ENCODE measurements at regions not wholly inside any gene's neighbourhood (a gene's known extent, or its start where the extent isn't known, plus 50 kb on each side); places are given as distances from the start of the nearest gene placed in this dataset.
A peak's percentile ranks its signal among the peaks of the same experiment; 100 is the strongest.

DNA sequence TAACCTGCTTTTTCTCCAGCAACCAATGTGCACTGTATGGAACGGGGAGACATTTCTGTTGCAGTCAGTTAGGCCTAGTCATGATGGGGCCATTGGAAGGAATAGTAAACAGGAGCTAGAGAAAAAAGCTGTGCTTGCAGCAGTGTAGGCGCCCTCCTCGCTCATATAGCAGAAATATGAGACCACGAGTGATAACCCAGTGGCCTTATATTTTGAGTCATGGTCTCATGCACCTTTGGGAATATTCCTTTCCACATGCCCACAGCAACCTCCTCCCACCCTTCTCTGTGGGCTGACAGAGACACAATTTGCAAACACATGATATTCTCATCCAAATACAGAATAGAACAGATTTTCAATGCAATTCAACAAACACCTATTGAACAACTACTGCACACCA lies 248.9 kb upstream of the CITED2 start:
- DNase-seq (ENCODE audit: low read depth), result no peak
- no peak overlapping the region for H3K4me3 ChIP-seq (ENCODE audit: low read length)
- no peak for TF ChIP-seq CTCF (IDR thresholded peaks at IDR 0.05; ENCODE audit: insufficient read depth, low read depth, low read length, missing control alignments)

GRCh38 chr6:139613496-139613895 lies 239.0 kb upstream of the CITED2 start:
- H3K4me3 ChIP-seq (ENCODE audit: low read length), result no peak overlapping the region
- no peak for TF ChIP-seq CTCF (IDR thresholded peaks at IDR 0.05; ENCODE audit: insufficient read depth, low read depth, low read length, missing control alignments)
- no peak for DNase-seq (ENCODE audit: low read depth)

GRCh38 chr6:139612135-139612465 lies 237.7 kb upstream of the CITED2 start:
- TF ChIP-seq CTCF (IDR thresholded peaks at IDR 0.05; ENCODE audit: insufficient read depth, low read depth, low read length, missing control alignments), result no peak
- no peak overlapping the region for H3K4me3 ChIP-seq (ENCODE audit: low read length)
- DNase-seq (ENCODE audit: low read depth), result no peak

DNA sequence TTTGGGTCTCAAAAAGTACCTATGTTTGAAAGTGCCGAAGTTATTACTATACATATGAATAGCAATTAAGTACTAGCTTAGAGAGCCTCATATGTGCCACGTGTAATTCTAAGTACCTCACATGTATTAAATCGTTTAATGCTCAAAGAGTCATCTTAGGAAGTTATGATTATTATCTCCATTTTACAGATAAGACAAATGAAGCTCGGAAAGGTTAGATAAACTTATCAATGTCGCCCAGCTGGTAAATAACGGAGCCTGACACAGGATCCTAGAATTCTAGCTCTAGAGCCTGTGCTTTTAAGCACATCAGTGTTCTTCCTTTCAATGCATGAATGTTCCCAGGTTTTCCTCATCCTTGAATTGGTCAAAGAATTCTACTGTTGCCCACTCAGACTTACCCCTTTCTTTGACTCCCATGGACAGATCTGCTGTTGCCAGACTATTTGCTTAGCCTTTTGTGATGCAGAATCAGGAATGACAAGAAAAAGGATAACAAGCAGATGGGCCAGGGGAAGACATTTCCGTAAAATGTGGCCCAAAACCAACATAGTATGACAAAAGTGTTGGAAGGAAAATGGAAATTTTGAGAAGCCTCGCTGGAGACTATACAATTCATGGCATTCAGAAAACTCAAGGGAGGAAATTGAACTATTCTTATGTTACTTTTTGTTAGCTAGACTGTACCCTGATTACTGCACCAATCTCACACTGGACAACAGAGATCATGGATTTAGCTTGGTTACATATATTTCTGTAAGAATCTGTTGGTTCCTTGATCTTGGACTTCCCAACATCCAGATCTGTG lies 237.1 kb upstream of the CITED2 start:
- H3K4me3 ChIP-seq (ENCODE audit: low read length), result no peak overlapping the region
- TF ChIP-seq CTCF (IDR thresholded peaks at IDR 0.05; ENCODE audit: insufficient read depth, low read depth, low read length, missing control alignments), result no peak
- no peak for DNase-seq (ENCODE audit: low read depth)

DNA sequence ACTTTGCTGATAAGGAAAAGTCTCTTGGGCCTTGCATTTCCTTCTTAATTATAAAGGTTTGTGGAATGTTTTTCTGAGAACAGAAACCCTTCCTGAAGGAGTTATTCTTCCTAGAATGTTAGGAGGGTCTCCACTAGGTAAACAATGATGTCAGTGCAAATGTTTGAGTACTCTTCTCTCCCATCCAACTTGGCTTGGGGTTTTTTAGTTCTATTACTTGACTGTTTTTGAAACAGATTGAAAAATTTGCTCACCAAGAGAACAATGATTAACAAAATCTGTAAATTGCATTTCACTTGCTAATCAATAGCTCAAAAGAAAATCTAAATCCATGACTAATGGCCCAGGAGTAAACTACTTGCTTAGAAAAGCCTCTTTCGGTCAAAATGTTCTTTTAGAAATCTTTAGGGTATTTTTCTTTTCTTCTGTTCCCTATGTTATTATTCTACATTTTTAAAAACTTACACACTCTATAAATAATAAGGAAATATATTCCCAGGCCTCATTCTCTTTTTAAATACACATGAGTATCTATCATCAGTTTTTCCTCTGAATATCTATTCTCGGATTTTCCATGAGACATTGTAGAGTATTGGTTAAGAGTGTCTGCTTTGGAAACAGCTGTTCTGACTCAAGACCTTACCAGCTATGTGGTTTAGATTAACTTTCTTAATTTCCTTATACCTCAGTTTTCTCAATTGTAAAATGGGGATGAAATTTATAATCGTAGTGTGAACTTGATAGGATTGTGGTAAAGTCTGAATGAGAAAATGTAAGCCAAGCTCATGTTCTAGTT lies 234.2 kb upstream of the CITED2 start:
- TF ChIP-seq CTCF (IDR thresholded peaks at IDR 0.05; ENCODE audit: insufficient read depth, low read depth, low read length, missing control alignments), result no peak
- DNase-seq (ENCODE audit: low read depth), result no peak
- H3K4me3 ChIP-seq (ENCODE audit: low read length), result no peak overlapping the region

DNA sequence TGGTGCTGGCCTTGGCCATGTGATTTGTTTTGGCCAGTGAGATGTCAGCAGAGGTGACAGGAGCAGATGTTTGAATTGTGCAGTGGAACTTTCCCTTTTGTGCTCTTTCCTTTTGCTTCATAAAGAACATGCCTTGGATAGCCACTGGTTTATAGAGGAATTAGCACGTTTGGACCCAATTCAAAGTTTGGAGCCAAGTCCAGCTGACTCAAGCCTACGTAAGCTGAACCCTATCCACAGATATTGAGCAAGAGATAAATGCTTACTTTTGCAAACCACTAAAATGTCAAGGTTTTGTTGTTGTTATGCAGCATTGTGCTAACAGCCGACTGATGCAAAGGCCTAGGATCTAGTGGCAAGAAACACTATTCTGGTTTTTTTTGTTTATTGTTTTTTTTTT lies 230.9 kb upstream of the CITED2 start:
- no peak for TF ChIP-seq CTCF (IDR thresholded peaks at IDR 0.05; ENCODE audit: insufficient read depth, low read depth, low read length, missing control alignments)
- peak; percentile 30 for DNase-seq (ENCODE audit: low read depth)

More for the DNA sequence above, 230.9 kb upstream of the CITED2 start:
- H3K4me3 ChIP-seq (ENCODE audit: low read length), result no peak overlapping the region

Measured in epithelial cell of esophagus (primary cell).